GM23338 (cell line): ENCODE measurements at regions not wholly inside any gene's neighbourhood (a gene's known extent, or its start where the extent isn't known, plus 50 kb on each side); places are given as distances from the start of the nearest gene placed in this dataset.

Experiments used
- ATAC-seq: fragments of 200-7000 bp; cut with Tn5 transposase; 3 replicates; pipeline ENCODE4 v1.9.1; 2020
- DNase-seq: peaks from one replicate; pipeline ENCODE4 v3.0.0-alpha.2; 2015; ENCODE audit warnings: low spot score
- H2AFZ ChIP-seq: fragments of 200-600 bp; sonication (generic); 2 replicates; pipeline ENCODE4 v1.8.0; 2016; ENCODE audit warnings: antibody characterized with exemption, mild to moderate bottlenecking, moderate library complexity
- H3F3A ChIP-seq: fragments of 200-600 bp; sonication (generic); replicated peaks from 2 replicates; pipeline ENCODE4 v1.8.0; 2017; ENCODE audit warnings: antibody characterized with exemption, mixed run types, low read depth
- H3K27ac ChIP-seq: fragments of 200-600 bp; sonication (generic); 2 replicates; pipeline ENCODE4 v1.6.1; 2016; ENCODE audit warnings: low read depth
- H3K27me3 ChIP-seq: fragments of 200-600 bp; sonication (generic); 2 replicates; pipeline ENCODE4 v1.8.0; 2016; ENCODE audit warnings: mild to moderate bottlenecking, mixed run types, moderate library complexity; ENCODE audit not compliant: insufficient read depth
- H3K36me3 ChIP-seq: fragments of 200-600 bp; sonication (generic); 2 replicates; pipeline ENCODE4 v1.8.0; 2016; ENCODE audit warnings: mild to moderate bottlenecking; ENCODE audit not compliant: insufficient read depth
- H3K4me1 ChIP-seq: fragments of 200-600 bp; sonication (generic); 2 replicates; pipeline ENCODE4 v1.8.0; 2016; ENCODE audit warnings: mild to moderate bottlenecking, moderate library complexity; ENCODE audit not compliant: insufficient read depth
- H3K4me2 ChIP-seq: fragments of 200-600 bp; sonication (generic); 2 replicates; pipeline ENCODE4 v1.7.1; 2017; ENCODE audit warnings: mixed run types
- H3K4me3 ChIP-seq: fragments of 200-600 bp; sonication (generic); 2 replicates; pipeline ENCODE4 v1.6.1; 2016; ENCODE audit warnings: mixed run types
- H3K79me2 ChIP-seq: fragments of 200-600 bp; sonication (generic); replicated peaks from 2 replicates; pipeline ENCODE4 v1.8.0; 2017; ENCODE audit warnings: mild to moderate bottlenecking; ENCODE audit not compliant: insufficient read depth
- H3K9me2 ChIP-seq: fragments of 200-600 bp; sonication (generic); 2 replicates; pipeline ENCODE4 v1.8.0; 2017; ENCODE audit not compliant: insufficient read depth
- H4K20me1 ChIP-seq: fragments of 200-600 bp; sonication (generic); replicated peaks from 2 replicates; pipeline ENCODE4 v1.8.0; 2017; ENCODE audit warnings: mild to moderate bottlenecking; ENCODE audit not compliant: insufficient read depth
- H3K27ac Mint-ChIP-seq: 2 replicates; pipeline ENCODE4 v1.8.0; 2020; ENCODE audit warnings: inconsistent platforms, mild to moderate bottlenecking, moderate library complexity, mixed read lengths
- H3K27me3 Mint-ChIP-seq: 3 replicates; pipeline ENCODE4 v1.8.0; 2022; ENCODE audit warnings: low read depth, mild to moderate bottlenecking, moderate library complexity, mixed read lengths, inconsistent platforms; ENCODE audit not compliant: insufficient read depth, poor library complexity
- H3K36me3 Mint-ChIP-seq: 3 replicates; pipeline ENCODE4 v1.8.0; 2021; ENCODE audit warnings: low read depth, mild to moderate bottlenecking, inconsistent platforms, moderate library complexity, mixed read lengths
- H3K4me1 Mint-ChIP-seq: 3 replicates; pipeline ENCODE4 v1.8.0; 2020; ENCODE audit warnings: mild to moderate bottlenecking, inconsistent platforms, mixed read lengths
- H3K4me3 Mint-ChIP-seq: 3 replicates; pipeline ENCODE4 v1.8.0; 2021; ENCODE audit warnings: moderate library complexity, mild to moderate bottlenecking, inconsistent platforms, mixed read lengths
- H3K9me3 Mint-ChIP-seq: 3 replicates; pipeline ENCODE4 v1.8.0; 2020; ENCODE audit warnings: moderate library complexity, mild to moderate bottlenecking, inconsistent platforms, mixed read lengths
- CREB1 ChIP-seq: fragments of 250-450 bp; sonication (Bioruptor Pico); IDR thresholded peaks from 2 replicates; pipeline ENCODE4 v1.5.0; 2020; ENCODE audit warnings: low read depth, mild to moderate bottlenecking, moderate library complexity
- CTCF ChIP-seq, 2 experiments: fragments of 200-600 bp in 1 of 2; sonication (generic) in 1 of 2; conservative IDR thresholded peaks; 2 replicates each; pipeline versions ENCODE4 v1.5.1 to v1.6.1; 2016 to 2017; ENCODE audit warnings: antibody characterized with exemption in 2 of 2, low read depth in 2 of 2, mild to moderate bottlenecking in 2 of 2, moderate library complexity in 1 of 2
- ETS1 ChIP-seq: IDR thresholded peaks from 2 replicates; pipeline ENCODE4 v1.6.1; 2016; ENCODE audit warnings: antibody characterized with exemption
- EZH2 ChIP-seq: fragments of 200-600 bp; sonication (generic); IDR thresholded peaks from one replicate; pipeline ENCODE4 v1.8.0; 2017; ENCODE audit warnings: antibody characterized with exemption, mild to moderate bottlenecking, low read depth; ENCODE audit not compliant: unreplicated experiment
- EZH2phosphoT487 ChIP-seq: fragments of 200-600 bp; sonication (generic); IDR thresholded peaks from one replicate; pipeline ENCODE4 v1.8.1; 2018; ENCODE audit warnings: antibody characterized with exemption; ENCODE audit not compliant: unreplicated experiment
- JUNB ChIP-seq: IDR thresholded peaks from one replicate; pipeline ENCODE4 v1.6.1; 2016; ENCODE audit warnings: antibody characterized with exemption; ENCODE audit not compliant: unreplicated experiment
- NANOG ChIP-seq: IDR thresholded peaks from 2 replicates; pipeline ENCODE4 v1.6.1; 2016; ENCODE audit warnings: antibody characterized with exemption, borderline replicate concordance
- POLR2AphosphoS5 ChIP-seq: IDR thresholded peaks from 2 replicates; pipeline ENCODE4 v1.6.1; 2016; ENCODE audit warnings: antibody characterized with exemption, low read depth
- REST ChIP-seq: IDR thresholded peaks from one replicate; pipeline ENCODE4 v1.6.1; 2018; ENCODE audit warnings: antibody characterized with exemption; ENCODE audit not compliant: unreplicated experiment
- STAT1 ChIP-seq: IDR thresholded peaks from one replicate; pipeline ENCODE4 v1.6.1; 2016; ENCODE audit warnings: antibody characterized with exemption; ENCODE audit not compliant: unreplicated experiment
- ZNF114 ChIP-seq: fragments of 250-450 bp; sonication (Bioruptor Pico); IDR thresholded peaks from 2 replicates; pipeline ENCODE4 v1.5.0; 2020; ENCODE audit warnings: mild to moderate bottlenecking, moderate library complexity
- ZNF331 ChIP-seq: fragments of 250-450 bp; sonication (Bioruptor Pico); IDR thresholded peaks from 2 replicates; pipeline ENCODE4 v1.5.0; 2020; ENCODE audit warnings: low read depth, mild to moderate bottlenecking, moderate library complexity
- ZNF462 ChIP-seq: fragments of 250-450 bp; sonication (Bioruptor Pico); IDR thresholded peaks from 2 replicates; pipeline ENCODE4 v1.5.0; 2020; ENCODE audit warnings: mild to moderate bottlenecking, moderate library complexity

- no peaks in the 10 kb centered on the region for H3K9me3 Mint-ChIP-seq
- no peaks in the 10 kb centered on the region for H3K36me3 Mint-ChIP-seq
- no peak overlapping the region for H3K4me3 ChIP-seq
- no peak overlapping the region for H3K27ac Mint-ChIP-seq
- no peaks in the 10 kb centered on the region for H3K4me1 ChIP-seq
- H3K9me2 ChIP-seq: no peaks in the 10 kb centered on the region
- H3K4me1 Mint-ChIP-seq: peaks cover 3% of the 10 kb centered on the region; the same call in 2 of the 3 replicates
- no peaks in the 10 kb centered on the region for H3K79me2 ChIP-seq
- H2AFZ ChIP-seq: no peak overlapping the region
- no peak for DNase-seq
- H3K4me2 ChIP-seq: no peak overlapping the region
- no peaks in the 10 kb centered on the region for H3K36me3 ChIP-seq
- ATAC-seq: no peak
- H3K27ac ChIP-seq: no peak overlapping the region
- no peak overlapping the region for H3K4me3 Mint-ChIP-seq
- peaks cover 2% of the 10 kb centered on the region for H3K27me3 Mint-ChIP-seq
- H3K27me3 ChIP-seq: no peaks in the 10 kb centered on the region
- no peaks in the 10 kb centered on the region for H3F3A ChIP-seq
- H4K20me1 ChIP-seq: no peaks in the 10 kb centered on the region
- TF ChIP-seq STAT1: no peak
- TF ChIP-seq ZNF114: no peak
- no peak for TF ChIP-seq CTCF (conservative IDR thresholded peaks at IDR 0.05; ENCODE audit: low read depth in 2 of 2)
- TF ChIP-seq NANOG: no peak
- no peak for TF ChIP-seq ZNF331 (CRISPR knock-in tag)
- TF ChIP-seq ETS1: no peak
- TF ChIP-seq JUNB: no peak
- no peak for TF ChIP-seq CREB1 (CRISPR knock-in tag)
- no peak for TF ChIP-seq REST
- no peak for TF ChIP-seq EZH2
- TF ChIP-seq POLR2AphosphoS5: no peak
- TF ChIP-seq EZH2phosphoT487: no peak
- no peak for TF ChIP-seq ZNF462 (CRISPR knock-in tag)
These were observed 190.6 kb upstream of the COX7C start for GRCh38 chr5:86427158-86427557.
